ENCODE measurements at regions not wholly inside any gene's neighbourhood (a gene's known extent, or its start where the extent isn't known, plus 50 kb on each side); places are given as distances from the start of the nearest gene placed in this dataset.
"Not testable (repeated sequence)": the region's sequence is repeated elsewhere in the genome, so short reads cannot be mapped to it uniquely, and the experiment has no call there.

DNA sequence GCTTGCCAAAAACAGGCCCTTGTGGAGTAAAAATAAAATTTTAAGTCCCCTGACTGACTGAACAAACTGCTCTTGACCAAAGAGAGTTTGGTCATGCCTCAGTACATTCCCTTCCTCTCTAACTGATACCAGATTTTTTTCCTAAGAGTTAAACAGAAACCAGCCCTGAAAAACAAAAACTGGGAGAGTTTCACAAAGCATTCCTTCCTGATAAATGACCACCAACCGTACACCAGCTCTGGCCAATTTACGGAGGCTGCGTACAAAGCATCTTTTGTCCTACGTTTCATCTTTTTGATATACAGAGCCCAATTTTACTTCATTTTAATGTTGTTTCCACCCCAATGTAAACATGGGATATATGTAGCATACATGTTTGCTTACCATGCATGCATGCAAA lies 477.4 kb upstream of the HTR1E start:
- DNase-seq: no peak

DNA sequence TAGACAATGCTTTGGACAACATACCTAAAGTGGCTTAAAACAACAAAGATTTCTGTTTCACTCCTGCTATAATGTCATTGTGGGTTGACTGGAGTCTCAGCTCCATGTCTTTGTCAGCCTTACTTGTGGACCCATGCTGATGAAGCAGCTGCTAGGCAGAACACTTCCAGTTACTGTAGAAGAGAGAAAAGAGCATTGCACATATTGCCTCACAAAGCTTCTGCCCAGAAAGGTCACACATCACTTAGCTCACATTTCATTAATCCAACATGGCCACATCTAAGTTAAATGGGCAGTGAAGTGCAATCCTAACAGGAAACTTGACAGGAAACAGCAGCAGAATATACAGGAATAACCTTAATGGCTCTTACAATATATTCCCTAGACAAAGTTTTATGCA lies 480.5 kb upstream of the HTR1E start:
- DNase-seq: no peak

DNA sequence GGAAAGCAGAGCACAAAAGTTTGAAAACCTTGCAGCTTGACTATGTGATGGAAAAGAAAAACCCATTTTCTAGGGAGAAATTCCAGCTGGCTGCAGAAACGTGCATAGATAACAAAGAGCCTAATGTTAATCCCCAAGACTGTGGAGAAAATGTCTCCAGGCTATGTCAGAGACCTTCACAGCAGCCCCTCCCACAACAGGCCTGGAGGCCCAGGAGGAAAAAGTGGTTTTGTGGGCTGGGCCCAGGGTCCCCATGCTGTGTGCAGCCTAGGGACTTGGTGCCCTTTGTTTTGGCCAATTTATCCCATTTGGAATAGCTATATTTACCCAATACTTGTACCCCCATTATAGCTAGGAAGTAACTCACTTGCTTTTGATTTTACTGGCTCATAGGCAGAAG lies 484.1 kb upstream of the HTR1E start:
- no peak for DNase-seq

DNA sequence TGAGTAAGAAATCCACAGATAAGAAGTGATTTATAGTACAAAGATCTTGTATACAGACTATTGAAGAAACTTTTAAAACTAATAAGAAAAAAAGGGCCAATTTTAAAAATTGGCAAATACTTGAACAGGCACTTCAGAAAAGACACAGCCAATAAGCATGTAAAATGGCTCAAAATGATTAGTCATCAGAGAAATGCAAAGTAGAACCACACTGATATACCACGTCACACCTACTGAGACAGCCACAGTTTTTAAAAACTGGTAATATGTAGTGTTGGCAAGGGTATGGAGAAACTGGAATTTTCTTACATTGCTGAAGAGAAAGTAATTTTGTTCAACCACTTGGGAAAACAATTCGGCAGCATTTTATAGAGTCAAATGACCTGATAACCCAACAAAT lies 488.9 kb upstream of the HTR1E start:
- DNase-seq: no peak

DNA sequence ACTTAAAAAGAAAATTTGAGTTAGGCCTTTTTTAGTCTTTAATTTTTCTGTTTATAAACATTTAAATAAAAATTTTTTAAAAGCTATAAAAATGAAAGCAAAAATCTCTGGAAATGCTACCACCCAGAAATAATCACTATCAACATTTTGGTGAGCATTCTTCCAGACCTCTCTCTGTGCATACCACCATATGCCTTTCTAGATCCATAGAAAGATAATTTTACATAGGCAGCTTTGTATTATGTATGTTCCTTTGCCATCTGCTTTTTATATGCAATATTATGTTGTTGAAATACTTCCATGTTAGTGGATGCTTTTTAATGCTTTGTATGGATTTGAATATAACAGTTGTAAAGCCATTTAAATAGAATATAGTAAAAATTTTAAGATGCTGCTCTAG lies 496.7 kb upstream of the HTR1E start:
- DNase-seq: no peak

DNA sequence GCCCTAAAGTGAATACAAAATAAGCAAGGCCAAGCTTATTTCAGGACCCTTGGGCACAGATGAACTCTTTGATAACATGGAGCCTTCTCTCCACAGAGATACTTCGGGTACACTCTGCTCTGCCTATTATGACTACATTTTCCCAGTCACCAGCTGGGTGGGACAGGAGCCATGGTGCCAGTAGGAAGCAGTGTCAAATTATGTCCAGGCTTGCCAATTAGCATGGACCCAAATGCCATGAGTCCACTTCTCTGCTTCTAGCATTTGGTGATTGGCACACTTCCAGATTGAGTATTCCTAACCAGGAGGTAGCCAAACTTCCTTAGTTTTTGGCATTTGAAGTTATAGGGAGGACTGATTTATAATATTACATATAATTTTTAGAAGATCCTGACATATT lies 513.8 kb upstream of the HTR1E start:
- no peak for DNase-seq

DNA sequence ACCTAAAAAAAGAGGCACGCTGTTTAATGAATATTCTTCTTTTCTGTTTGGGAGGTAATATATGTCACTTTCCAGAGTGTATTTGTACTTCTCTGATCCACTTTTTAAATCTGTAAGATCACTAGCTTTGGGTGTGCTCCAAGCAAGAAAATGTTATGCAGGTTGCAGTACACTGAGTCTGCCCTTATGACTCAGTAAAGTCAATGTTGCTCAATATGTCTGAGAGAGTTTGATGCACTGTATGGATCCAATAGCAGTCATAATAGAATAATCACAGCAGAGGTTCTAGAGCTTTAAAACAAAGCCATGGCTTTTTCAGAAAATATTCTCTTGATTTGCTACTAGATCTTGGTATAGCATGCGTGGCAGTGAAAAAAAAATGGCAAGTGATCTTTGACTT lies 525.3 kb upstream of the HTR1E start:
- no peak for DNase-seq

DNA sequence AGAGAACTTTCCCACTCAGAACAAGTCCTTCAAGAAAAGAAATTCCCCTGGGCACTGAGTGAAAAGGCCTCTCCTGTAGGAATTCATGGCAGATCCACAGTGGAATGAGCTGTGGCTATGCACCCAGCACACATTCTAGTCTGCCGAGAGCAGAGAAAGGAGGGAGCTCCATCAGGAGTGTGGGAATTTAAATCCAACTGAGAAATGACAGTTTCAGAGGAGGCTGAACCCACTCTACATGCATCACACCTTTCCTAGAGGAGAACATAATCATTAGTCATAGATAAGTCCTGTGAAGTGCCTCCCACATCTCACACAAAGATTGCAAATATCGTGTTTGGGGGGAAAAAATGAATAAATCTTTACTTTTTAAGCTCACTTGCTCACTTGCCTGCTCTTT lies 530.2 kb upstream of the HTR1E start:
- no peak for DNase-seq

DNA sequence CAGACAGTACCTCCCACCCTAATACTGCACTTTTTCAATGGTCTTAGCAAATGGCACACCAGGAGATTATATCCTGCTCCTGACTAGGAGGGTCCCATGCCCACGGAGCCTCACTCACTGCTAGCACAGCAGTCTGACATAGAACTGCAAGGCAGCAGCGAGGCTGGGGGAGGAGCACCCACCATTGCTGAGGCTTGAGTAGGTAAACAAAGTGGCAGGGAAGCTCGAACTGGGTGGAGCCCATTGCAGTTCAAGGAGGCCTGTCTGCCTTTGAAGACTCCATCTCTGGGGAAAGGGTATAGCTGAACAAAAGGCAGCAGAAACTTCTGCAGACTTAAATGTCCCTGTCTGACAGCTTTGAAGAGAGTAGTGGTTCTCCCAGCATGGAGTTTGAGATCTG lies 544.5 kb upstream of the HTR1E start:
- not testable (repeated sequence) for DNase-seq

DNA sequence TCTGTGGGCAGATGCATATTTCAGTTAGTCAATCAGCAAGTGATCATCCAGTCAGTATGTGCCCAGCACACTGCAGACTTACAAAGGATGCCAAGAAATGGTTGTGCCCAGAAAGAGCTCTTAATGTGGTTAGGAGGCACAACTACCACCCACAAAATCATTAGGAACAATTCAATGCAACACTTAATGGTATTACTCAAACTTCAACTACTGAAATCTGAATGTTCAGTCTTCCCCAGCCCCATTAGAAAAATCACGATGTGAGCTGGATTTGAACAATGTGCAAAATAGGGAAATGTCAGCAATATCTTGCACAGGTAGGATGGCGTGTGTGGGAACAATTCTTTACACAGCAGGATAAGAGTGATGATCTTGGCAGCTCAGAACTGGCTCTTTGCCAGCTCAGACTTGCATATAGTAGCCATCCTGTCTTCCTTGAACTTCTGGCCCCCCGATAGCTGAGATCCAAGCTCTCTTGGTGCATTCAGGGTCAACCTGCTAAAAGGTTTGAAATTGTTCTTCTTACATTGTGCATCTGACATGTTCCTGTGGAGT lies 556.7 kb upstream of the HTR1E start:
- no peak for DNase-seq

DNA sequence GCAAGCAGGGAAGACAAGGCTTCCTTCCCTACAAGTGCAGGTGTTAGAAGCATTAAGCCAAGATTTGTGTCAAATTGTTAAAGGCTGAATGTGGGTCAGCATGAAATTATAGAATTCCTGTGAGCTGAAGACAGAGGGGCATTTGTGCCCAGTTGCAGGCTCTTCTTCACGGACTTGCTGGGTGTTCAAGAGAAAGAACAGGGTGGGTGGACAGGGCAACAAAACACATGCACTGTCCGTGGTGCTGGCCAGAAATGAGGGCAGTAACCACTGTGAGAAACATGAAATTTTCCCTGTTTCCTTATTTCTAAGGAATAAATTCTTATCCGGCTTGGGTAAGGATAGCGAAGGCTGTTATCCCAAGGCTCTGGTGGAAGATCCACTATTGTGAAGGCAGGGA lies 579.5 kb upstream of the HTR1E start:
- DNase-seq: no peak

DNA sequence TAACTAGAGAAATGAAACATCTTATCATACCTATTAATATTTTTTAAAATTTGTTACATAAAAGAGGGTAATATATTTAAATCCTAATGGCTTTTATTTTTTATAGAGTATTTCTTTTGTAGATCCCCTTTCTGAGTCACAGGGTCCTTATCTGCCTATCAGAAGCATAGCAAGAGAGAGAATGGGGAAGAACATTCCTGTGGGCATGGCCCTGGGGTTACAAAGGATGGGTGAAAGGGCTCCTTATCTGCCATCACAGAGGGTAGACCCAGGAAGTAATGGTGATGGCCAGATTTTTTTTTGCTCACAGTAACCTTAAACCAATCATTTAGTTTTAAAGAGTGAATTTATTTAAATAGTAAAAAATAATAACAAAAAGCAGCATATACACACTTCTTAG lies 582.1 kb upstream of the HTR1E start:
- no peak for DNase-seq

DNA sequence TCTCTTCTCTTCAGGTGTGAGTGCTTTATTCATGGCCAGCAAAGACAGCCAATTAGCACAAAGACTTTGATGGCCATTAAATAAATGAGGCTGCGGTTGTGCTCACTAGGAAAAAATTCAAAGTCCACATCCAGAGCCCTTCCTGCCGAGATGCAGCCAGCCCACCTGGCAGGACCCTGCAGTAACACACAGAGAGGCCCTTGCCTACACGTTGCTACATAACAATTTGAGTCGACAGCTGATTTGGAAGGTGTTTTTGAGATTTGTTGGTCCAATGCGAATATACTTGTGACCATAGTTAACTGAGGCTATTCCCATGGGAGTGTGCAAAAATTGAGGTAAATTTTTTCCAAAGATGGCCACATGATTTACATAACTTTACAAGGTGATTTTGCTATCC lies 605.4 kb upstream of the HTR1E start:
- DNase-seq: no peak

DNA sequence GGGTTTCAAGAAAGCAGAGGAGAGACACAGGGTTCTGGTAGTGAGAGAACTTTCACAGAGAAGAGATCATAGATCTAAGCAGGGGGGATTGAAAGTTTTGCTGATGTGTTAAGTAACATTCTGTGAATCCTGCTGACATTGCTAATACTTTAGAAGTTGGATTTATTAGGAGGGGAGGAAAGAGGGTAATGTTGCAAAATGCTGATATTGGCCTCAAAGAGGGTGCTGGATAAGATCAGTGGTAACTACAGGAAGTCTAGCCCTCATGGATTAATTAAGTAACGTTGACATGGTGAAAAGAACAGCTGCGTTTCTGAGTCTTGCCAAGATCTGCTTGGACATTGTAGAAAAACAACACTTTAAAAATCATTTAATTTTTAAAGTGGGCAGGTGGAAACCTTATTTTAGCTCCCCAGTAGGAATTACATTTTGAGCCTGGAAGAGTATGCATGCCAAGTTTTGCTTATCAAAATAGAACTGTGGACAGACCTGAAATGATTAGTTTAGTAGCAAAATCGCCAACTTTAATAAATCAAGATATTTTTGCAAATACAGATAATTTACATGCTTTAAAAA lies 606.0 kb upstream of the HTR1E start:
- no peak for DNase-seq

DNA sequence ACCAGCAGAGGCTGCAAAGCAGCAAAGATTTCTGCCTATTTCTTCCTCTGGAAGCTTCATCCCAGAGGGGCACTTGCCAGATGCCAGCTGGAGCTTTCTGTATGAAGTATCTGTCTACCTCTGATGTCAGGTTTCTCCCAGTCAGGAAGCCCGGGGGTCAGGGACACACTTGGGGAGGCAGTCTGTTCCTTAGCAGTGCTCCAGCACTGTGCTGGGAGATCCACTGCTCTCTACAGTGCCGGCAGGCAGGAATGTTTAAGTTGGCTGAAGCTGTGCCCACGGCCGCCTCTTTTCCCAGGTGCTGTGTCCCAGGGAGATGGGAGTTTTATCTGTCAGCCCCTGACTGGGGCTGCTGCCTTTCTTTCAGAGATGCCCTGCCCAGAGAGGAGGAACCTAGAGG lies 631.1 kb upstream of the HTR1E start:
- DNase-seq: no peak

DNA sequence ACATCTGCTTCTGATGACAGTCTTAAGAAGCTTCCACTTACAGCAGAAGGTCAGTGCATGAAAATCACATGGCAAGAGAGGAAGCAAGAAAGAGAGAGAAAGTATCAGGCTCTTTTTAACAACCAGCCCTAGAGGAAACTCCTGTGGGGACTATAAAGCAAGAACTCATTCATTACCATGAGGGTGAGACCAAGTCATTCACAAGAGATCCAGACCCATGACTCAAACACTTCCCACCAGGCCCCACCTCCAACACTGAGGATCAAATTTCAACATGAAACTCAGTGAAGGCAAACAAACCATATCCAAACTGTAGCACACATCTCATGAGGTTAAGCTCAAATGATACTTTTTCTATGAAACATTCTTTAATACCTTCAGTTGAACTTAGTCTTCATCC lies 643.2 kb upstream of the SYNCRIP start:
- no peak for DNase-seq

DNA sequence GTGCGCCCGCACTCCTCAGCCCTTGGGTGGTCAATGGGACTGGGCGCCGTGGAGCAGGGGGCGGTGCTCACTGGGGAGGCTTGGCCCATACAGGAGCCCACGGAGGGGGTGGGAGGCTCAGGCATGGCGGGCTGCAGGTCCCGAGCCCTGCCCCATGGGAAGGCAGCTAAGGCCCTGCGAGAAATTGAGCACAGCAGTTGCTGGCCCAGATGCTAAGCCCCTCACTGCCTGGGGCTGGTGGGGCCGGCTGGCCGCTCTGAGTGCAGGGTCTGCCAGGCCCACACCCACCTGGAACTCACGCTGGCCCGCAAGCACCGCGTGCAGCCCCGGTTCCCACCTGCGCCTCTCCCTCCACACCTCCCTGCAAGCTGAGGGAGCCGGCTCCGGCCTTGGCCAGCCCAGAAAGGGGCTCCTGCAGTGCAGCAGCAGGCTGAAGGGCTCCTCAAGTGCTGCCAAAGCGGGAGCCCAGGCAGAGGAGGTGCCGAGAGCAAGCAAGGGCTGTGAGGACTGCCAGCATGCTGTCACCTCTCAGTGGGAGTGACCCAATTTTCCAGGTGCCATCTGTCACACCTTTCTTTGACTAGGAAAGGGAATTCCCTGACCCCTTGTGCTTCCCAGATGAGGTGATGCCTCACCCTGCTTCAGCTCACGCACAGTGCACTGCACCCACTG lies 642.3 kb upstream of the SYNCRIP start:
- not testable (repeated sequence) for DNase-seq

DNA sequence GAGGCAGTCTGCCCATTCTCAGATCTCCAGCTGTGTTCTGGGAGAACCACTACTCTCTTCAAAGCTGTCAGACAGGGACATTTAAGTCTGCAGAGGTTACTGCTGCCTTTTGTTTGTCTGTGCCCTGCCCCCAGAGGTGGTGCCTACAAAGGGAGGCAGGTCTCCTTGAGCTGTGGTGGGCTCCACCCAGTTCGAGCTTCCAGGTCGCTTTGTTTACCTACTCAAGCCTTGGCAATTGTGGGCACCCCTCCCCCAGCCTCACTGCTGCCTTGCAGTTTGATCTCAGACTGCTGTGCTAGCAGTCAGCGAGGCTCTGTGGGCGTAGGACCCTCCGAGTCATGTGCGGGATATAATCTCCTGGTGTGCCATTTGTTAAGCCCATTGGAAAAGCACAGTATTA lies 640.9 kb upstream of the SYNCRIP start:
- DNase-seq: not testable (repeated sequence)

DNA sequence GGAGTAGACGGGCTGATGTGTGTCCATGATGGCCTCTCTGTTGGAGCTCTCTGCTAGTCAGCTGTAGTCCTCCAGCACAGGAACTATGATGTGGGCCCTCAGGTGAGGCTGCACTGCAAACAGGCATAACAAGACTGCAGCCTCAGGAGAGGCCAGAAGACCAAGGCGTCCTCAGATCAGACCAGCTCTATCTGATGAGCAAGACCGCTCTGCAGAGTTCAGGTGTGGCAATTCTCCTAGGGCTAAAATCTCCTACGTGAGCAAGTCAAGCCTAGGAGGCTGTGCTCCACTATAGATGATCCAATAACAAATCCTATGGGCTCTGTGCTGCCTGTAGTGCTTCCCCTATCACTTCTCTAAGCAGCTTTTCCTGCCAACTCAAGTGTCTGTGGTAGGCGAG lies 633.4 kb upstream of the SYNCRIP start:
- DNase-seq: no peak

DNA sequence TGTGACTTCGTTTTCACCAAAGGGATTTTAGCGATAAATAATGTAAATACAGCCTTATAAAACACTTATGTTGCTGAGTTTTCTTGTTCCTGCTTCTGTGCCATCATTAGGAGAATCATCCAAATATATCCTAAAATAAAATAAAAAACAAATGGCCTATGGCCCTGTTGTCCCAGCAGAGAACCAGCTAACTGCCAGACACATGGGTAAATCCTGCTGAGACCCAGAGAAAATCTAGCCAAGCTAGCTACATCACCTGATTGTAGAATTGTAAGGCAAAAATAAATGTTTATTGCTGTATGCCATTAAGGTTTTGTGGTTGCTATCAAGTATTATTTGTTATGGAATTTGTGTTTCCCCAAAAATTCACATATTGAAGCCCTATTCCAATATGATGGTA lies 631.2 kb upstream of the SYNCRIP start:
- DNase-seq: no peak

DNA sequence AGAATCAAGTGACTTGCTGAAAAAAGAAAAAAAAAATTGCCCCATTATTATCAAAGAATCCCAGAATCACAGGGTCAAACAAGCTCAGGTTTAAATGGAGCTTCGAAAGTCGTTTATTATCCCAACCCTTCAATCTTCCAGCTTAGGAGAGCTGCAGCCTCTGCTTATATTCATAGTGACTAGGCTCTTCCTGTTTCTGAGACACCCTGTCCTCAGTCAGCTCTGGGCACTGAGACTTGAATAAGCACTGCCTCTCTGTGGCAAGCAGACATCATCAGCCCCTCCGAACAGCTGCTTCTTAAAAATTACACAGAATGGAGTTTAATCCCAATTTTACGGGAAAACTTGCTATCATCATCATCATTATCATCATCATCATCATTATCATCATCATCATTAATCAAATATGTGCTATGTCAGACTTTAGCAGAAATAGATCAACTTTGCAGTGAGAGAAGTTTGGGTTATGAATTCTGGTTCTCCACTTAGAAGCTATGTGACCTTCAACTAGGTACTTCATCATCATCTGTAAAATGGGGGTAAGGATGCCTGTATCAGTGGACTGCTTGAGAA lies 614.0 kb upstream of the SYNCRIP start:
- DNase-seq: no peak

DNA sequence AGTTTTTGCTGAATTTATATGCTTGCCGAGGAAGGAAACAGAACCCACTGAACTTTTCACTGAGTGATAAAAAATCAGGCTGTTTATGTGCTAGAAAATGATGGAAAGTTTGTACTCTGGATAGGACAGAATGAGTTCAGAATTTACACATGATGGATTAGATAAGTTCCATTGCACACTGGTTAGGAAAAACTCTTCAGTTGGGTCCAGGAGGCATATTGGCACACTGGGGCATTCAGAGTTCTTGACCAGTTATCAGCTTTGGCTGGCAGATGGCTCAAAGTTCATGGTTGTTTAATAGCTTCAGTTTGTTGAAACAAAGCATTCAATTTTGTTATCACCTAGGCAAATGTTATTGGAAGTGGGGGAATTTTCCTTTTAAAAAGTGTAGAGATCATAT lies 613.3 kb upstream of the SYNCRIP start:
- no peak for DNase-seq

DNA sequence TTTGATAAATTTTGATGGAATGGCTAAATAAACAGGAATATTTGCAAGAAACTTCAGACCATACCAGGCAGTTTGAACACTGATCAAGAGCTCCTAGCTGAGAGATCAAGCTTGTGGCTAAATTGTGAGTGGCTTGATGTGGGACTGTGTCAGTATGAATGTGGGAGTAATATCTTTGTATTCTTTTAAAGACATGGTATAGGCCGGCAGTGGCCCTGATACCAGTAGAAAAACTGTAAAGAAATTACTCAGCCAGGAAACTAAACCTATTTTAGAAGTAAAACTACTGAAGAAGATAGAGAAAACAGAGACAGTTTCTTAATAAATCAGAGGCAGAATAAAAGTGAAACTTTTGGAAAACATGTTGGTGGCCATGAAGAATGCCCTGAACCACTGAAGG lies 608.4 kb upstream of the SYNCRIP start:
- no peak for DNase-seq

DNA sequence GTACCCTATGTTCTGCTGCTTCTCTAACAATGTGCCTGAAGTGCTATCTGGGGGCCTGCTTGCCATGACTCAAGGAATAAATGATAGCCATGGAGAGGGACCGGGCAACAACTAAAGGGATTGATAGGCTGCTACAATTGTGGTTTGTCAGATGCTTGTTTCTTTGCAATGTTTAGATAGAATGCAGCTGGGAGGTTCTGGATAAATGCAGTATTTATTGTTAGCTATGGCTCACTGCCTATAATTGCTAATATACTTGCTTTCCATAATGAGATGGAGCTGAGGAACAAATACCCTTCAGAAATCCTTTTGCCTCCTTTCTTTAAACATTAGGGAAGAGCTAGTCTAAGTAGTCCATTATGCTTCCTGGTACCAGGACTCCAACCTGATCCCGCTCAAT lies 575.2 kb upstream of the SYNCRIP start:
- DNase-seq: no peak

DNA sequence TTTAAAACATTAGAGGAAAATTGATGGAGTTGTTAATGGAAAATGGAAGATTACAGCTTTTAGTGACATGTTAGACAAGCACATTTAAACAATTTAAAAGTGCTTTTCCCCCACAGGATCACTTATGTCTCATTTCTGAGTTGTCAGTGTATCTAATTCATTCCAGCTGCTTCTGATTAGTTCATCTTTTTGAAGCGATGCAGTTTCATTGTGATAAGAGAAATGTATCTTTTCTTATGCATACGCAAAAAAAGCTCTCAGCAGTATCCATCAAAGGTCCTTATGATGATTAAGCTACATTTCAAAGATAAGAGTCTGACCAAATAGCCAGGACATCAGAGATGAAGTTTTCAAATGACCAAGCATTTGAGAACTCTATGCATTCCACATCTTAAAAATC lies 572.6 kb upstream of the SYNCRIP start:
- no peak for DNase-seq

Measured in NCI-H1417 treated with DMSO at 0.1 percent for 48 hours (cell line).